Spleen (tissue), 11 donors: ENCODE measurements at regions not wholly inside any gene's neighbourhood (a gene's known extent, or its start where the extent isn't known, plus 50 kb on each side); places are given as distances from the start of the nearest gene placed in this dataset.
A peak's percentile ranks its signal among the peaks of the same experiment; 100 is the strongest.

ENCODE experiments used
- DNase-seq: peaks from one replicate; pipeline ENCODE4 v3.0.0-alpha.2; 2020
- H3K27ac ChIP-seq, 8 donors: fragments of 200-600 bp; sonication (generic) in 7 of 8; 1 replicate in 4 of 8; 2 replicates in 4 of 8; pipeline versions ENCODE4 v1.5.0 to v1.8.0; 2016 to 2021; ENCODE audit warnings: inconsistent platforms in 4 of 8, mild to moderate bottlenecking in 4 of 8, moderate library complexity in 1 of 8
- H3K27me3 ChIP-seq, 7 donors: fragments of 200-600 bp; sonication (generic) in 6 of 7; replicated peaks in 1 of 7; 1 replicate in 4 of 7; 2 replicates in 3 of 7; pipeline versions ENCODE4 v1.5.0 to v1.8.0; 2016 to 2021; ENCODE audit warnings: inconsistent platforms in 3 of 7, mild to moderate bottlenecking in 1 of 7
- H3K36me3 ChIP-seq, 6 donors: fragments of 200-600 bp; sonication (generic) in 5 of 6; 1 replicate in 4 of 6; 2 replicates in 2 of 6; pipeline versions ENCODE4 v1.5.0 to v1.8.0; 2016 to 2021; ENCODE audit warnings: inconsistent platforms in 2 of 6
- H3K4me1 ChIP-seq, 6 donors: fragments of 200-600 bp; sonication (generic) in 5 of 6; 1 replicate in 3 of 6; 2 replicates in 3 of 6; pipeline versions ENCODE4 v1.5.0 to v1.8.0; 2016 to 2021; ENCODE audit warnings: inconsistent platforms in 3 of 6
- H3K4me3 ChIP-seq, 8 donors: fragments of 200-600 bp; sonication (generic) in 7 of 8; 1 replicate in 4 of 8; 2 replicates in 4 of 8; pipeline versions ENCODE4 v1.5.0 to v1.8.0; 2016 to 2021; ENCODE audit warnings: inconsistent platforms in 4 of 8, mild to moderate bottlenecking in 4 of 8, moderate library complexity in 2 of 8
- H3K9me3 ChIP-seq, 8 donors: fragments of 200-600 bp; sonication (generic) in 7 of 8; 1 replicate in 4 of 8; 2 replicates in 4 of 8; pipeline versions ENCODE4 v1.5.0 to v1.8.0; 2016 to 2021; ENCODE audit warnings: inconsistent platforms in 4 of 8
- CTCF ChIP-seq, 11 experiments: fragments of 200-600 bp in 7 of 11; fragments of 450-650 bp in 4 of 11; sonication (generic) in 4 of 11; IDR thresholded peaks in 8 of 11; conservative IDR thresholded peaks in 3 of 11; 1 replicate in 7 of 11; 2 replicates in 4 of 11; pipeline versions ENCODE4 v1.4.0 to v1.8.0; 2016 to 2021; ENCODE audit warnings: antibody characterized with exemption in 11 of 11, inconsistent platforms in 4 of 11, mild to moderate bottlenecking in 1 of 11
- POLR2A ChIP-seq, 3 donors: fragments of 450-650 bp; IDR thresholded peaks; one replicate each; pipeline ENCODE4 v1.5.1; 2017; ENCODE audit warnings: antibody characterized with exemption in 3 of 3, mild to moderate bottlenecking in 1 of 3
- POLR2AphosphoS5 ChIP-seq, 3 donors: sonication (generic); formaldehyde crosslinking; IDR thresholded peaks; one replicate each; pipeline ENCODE4 v1.5.1; 2017; ENCODE audit warnings: antibody characterized with exemption in 3 of 3
- WGBS, 5 donors: extraction: QIAGEN DNeasy Blood & Tissue Kit in 3 of 5; methylation state at CpG; one replicate each; pipeline versions ENCODE4 v1.1.5 to v1.1.7; 2013 to 2018; 5-methylcytosine and 5-hydroxymethylcytosine counted together
- intact Hi-C: fragments of 100-400 bp; cut with DNase I; formaldehyde crosslinking; loops from one replicate; pipeline ENCODE4 v1.15.0; 2023; ENCODE audit warnings: low total_unique reads
- donor health status: healthy with polysubstance abuse.
- donor health status: DM: no; HTN: no; CAD: no; lungs with moderate emphysema.
- donor health status: DM: no; HTN: no; CAD: no.
- donor health status: Bipolar disorder and iron deficiency.
- donor health status: healthy.
- donor health status: DM: no; HTN: no; CAD: no.
- donor health status: DM: yes; HTN: yes; CAD: no.

GRCh38 chr2:147568109-147568508 is 276.7 kb upstream of the ACVR2A start:
- DNase-seq = no peak
- TF ChIP-seq POLR2A (IDR thresholded peaks at IDR 0.05) (no peak), POLR2AphosphoS5 (IDR thresholded peaks at IDR 0.05) (no peak), CTCF (IDR thresholded peaks at IDR 0.05 in 8 of 11, conservative IDR thresholded peaks at IDR 0.05 in 3 of 11) (no peak)
- H3K4me1 ChIP-seq = no peaks in the 10 kb centered on the region
- WGBS, 5 donors = 87 to 96% (median 90%) methylated on average over 3 of the region's 3 CpGs
- no peaks in the 10 kb centered on the region for H3K36me3 ChIP-seq
- intact Hi-C loops = no loop called here
- peaks cover 0 to 8% (median 0%) of the 10 kb centered on the region in 8 donors for H3K9me3 ChIP-seq
- no peaks in the 10 kb centered on the region for H3K27me3 ChIP-seq
- no peak overlapping the region for H3K4me3 ChIP-seq
- no peak overlapping the region for H3K27ac ChIP-seq

- no peak overlapping the region for H3K4me3 ChIP-seq
- H3K27ac ChIP-seq = no peak overlapping the region
- no peak for DNase-seq
- TF ChIP-seq CTCF (IDR thresholded peaks at IDR 0.05 in 8 of 11, conservative IDR thresholded peaks at IDR 0.05 in 3 of 11) = no peak
- no peak for TF ChIP-seq POLR2A (IDR thresholded peaks at IDR 0.05)
- TF ChIP-seq POLR2AphosphoS5 (IDR thresholded peaks at IDR 0.05) = no peak
- no peaks in the 10 kb centered on the region for H3K4me1 ChIP-seq
- H3K36me3 ChIP-seq = no peaks in the 10 kb centered on the region
- WGBS, 5 donors = 84 to 96% (median 89%) methylated on average over 2 of the region's 2 CpGs
- H3K9me3 ChIP-seq = peaks cover 0 to 8% (median 0%) of the 10 kb centered on the region in 8 donors
- intact Hi-C loops = no loop called here
- no peaks in the 10 kb centered on the region for H3K27me3 ChIP-seq
Measured at GRCh38 chr2:147567136-147567535, 277.7 kb upstream of the ACVR2A start.

- Histone ChIP-seq H3K4me3 (no peak overlapping the region), H3K27me3 (no peaks in the 10 kb centered on the region), H3K36me3 (no peaks in the 10 kb centered on the region), H3K27ac (peak overlapping the region in 3 of 8 donors; percentile 22 to 30 (median 26)), H3K9me3 (no peaks in the 10 kb centered on the region), H3K4me1 (no peaks in the 10 kb centered on the region)
- intact Hi-C loops = no loop called here
- WGBS, 5 donors = 35 to 72% (median 52%) methylated on average over 5 of the region's 5 CpGs
- TF ChIP-seq POLR2AphosphoS5 (IDR thresholded peaks at IDR 0.05) (no peak), POLR2A (IDR thresholded peaks at IDR 0.05) (no peak), CTCF (IDR thresholded peaks at IDR 0.05 in 8 of 11, conservative IDR thresholded peaks at IDR 0.05 in 3 of 11) (no peak)
- DNase-seq = no peak
Measured at GRCh38 chr2:147560810-147561535, 283.9 kb upstream of the ACVR2A start.

- no peaks in the 10 kb centered on the region for H3K4me1 ChIP-seq
- whole genome bisulfite sequencing, 5 donors = 82 to 97% (median 85%) methylated on average over 4 of the region's 4 CpGs
- no peaks in the 10 kb centered on the region for H3K36me3 ChIP-seq
- intact Hi-C loops = no loop called here
- H3K9me3 ChIP-seq = no peaks in the 10 kb centered on the region
- no peak for DNase-seq
- no peak overlapping the region for H3K27ac ChIP-seq
- H3K4me3 ChIP-seq = no peak overlapping the region
- no peak for TF ChIP-seq CTCF (IDR thresholded peaks at IDR 0.05 in 8 of 11, conservative IDR thresholded peaks at IDR 0.05 in 3 of 11)
- no peak for TF ChIP-seq POLR2A (IDR thresholded peaks at IDR 0.05)
- no peak for TF ChIP-seq POLR2AphosphoS5 (IDR thresholded peaks at IDR 0.05)
- H3K27me3 ChIP-seq = no peaks in the 10 kb centered on the region
Measured at GRCh38 chr2:147559070-147559725, 285.6 kb upstream of the ACVR2A start.
